GM18907 (cell line): ENCODE measurements at regions not wholly inside any gene's neighbourhood (a gene's known extent, or its start where the extent isn't known, plus 50 kb on each side); places are given as distances from the start of the nearest gene placed in this dataset.
"Not testable (repeated sequence)": the region's sequence is repeated elsewhere in the genome, so short reads cannot be mapped to it uniquely, and the experiment has no call there.

ENCODE experiments used
- ATAC-seq: cut with Tn5 transposase; IDR thresholded peaks from one replicate; pipeline ENCODE4 v1.9.1; 2021; ENCODE audit warnings: mild to moderate bottlenecking, moderate library complexity; ENCODE audit not compliant: unreplicated experiment

DNA sequence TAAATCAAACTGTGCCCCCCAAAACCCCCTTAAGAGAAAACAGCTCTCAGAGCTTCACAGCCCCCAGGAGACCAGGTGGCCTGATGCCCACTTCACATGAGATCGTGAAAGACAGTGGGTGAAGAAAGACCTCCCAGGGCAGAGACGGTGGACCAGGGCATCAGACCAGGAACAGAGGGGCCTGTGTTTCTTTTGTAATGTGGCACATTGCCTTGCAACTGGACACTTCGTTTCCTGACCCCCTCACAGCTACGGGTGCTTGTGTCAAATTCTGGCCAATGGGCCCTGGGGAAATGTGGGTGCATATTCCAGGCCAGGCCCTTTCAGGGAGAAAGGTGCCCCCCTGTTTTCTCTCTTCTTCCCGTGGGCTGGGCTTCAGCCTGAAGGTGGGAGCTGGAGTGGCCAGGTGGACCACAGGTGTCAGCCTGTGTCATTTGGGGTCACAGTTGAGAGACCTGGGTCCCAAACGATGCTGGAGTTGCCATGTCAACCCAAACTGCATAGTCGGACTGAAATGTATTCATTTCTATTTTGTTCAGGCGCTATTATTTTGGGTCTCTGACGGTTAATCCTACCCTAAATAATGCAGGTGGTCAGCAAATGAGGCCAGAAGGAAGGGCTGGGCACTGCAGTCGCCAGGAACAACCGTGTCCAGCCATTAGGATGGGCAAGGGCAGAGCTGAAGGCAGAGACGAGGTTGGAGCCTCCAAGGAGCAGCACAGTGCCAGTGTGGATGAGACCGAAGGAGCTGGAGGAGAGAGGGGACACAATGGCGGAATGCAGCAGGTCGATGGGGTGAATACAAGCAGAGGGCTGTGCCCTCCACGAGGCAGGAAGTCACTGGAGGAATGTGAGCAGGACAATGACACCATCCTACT, 338.2 kb downstream of the EIPR1 start:
- ATAC-seq = no peak

DNA sequence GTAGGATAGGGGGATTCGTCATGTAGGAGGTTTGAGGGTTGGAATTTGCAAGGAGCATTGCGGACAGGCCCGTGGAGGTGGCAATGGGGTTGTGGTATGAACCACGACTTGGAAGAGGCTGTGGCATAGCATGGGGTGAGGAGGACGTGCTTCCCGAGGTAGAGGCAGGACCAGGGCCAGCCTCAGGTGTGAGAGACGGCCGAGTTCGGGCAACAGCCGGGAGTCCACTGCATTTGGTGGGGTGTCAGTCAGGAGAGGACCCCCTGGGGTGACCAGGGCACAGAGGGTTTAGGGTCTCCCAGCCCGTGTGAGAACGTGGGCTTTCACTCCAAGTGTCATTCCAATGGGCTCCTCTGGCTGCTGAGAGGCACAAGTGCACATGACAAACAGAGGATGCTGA, 339.0 kb downstream of the EIPR1 start:
- ATAC-seq = no peak

DNA sequence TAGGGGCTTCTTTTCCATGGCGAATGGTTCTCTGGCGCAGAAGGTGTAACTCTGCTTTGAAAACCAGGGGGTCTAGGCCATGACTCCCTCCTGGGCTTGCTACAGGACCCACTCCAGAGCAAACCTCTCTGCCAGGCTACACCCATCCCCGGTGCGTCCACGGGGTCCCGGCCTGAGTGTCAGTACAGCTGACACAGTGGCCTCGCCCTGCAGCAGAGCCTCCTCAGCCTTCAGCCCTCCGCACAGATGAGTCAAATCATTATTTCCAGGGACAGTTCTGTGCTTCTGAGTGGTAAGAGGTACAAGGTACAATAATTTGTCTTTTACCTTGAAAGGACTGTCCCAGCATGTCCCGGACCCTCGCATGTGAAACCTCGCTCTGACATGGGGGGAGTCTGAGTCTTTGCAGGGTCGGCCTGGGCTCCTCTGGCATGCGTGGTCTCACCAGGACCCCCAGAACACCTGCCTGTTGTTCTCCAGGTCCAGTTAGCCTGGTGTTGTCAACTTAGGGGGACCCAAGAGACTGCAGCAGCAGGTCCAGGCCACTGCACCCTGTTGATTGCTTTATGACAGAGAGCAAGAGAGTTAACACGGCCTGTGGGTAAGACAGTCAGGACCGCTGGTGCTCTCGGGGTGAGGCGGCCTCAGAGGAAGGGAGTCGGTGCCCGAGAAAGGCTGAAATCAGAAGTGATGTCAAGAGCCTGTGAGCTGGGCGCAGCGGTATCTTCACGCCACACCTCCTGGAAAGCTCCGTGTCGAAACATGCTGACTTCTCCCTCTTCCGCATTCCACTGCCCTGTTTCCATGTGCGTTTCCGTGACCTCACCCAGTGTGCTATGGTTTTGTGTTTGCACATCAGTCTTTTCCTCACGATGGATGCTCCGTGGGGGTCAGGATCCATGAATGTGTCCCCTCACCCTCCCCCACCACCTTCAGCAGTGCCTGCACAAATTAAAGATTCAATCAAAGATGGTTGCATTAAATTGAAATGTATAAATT, 340.1 kb downstream of the EIPR1 start:
- ATAC-seq = no peak

DNA sequence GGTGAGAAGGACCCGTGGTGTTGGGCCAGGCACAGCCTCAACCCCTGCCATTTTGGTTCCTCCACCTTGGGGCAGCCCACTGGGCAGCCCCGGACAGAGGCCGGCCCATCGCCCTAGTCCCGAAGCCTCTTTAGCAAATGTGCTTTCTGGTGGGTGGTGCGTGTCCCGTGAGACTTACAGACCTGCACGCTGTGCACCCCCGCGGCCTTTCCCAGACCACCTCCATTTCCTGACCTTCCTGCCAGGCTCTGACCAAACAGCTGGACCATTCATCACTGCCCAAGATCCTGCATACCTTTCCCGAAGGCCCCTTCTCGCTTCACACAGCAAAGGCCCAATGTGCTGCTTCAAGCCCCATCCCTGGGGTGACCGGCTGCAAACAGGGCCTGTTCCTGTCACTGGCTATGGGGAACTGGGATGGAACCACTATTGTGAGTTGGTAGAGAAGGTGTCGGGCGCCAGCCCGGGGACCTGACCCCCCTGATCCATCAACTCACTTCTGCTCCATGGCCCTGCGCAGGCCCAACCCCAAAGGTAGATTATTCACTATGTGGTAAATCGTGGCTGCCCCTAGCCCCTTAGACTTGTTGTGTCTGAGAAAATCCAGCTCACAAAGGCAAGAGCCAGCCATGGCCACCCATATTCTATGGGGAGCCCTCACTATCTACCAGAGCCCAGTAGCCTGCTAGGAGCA, 341.0 kb downstream of the EIPR1 start:
- no peak for ATAC-seq

DNA sequence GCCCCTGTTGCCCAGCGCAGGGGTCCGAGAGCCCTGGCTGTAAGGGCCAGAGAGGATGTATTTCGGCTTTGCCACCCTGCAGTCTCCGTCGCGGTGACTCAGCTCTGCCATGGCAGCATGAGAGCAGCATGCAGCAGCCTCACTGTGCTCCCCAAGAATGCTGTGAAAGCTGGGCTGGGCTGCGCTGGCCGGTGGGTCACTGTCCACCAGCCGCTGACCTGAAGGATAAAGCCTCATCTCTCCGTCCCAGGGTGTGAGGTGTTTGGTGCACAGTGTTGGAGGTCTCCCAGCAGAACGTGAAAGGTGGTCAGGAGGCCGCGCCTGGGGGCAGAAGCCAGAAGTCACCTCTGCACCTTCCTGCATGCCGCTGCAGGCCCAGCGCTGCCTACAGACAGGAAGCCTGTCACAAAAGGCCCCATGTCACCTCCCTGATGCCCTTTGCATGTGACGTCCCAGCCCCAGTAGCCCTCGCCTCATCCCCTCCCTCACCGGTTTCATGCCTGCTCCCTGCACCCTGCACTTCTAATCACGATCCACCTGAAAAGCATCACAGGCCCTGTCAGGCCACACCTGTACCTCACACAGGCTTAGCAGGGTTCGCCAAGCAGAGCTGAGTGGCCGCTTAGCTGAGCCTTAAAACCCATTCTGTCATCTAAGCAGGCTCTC, 342.1 kb downstream of the EIPR1 start:
- no peak for ATAC-seq

DNA sequence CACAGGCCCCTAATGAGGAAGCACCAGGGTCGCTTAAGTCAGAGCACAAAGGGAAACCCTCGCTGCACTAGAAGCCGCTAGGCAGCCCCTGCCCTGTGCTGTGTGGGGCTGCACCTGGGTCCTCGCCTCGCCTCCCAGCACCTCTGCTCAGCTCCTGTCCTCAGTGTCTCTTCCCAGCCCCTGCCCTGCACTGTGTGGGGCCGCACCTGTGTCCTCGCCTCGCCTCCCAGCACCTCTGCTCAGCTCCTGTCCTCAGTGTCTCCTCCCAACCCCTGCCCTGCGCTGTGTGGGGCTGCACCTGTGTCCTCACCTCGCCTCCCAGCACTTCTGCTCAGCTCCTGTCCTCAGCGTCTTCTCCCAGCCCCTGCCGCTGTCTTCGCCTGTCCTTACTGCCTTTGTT, 342.8 kb downstream of the EIPR1 start:
- no peak for ATAC-seq

DNA sequence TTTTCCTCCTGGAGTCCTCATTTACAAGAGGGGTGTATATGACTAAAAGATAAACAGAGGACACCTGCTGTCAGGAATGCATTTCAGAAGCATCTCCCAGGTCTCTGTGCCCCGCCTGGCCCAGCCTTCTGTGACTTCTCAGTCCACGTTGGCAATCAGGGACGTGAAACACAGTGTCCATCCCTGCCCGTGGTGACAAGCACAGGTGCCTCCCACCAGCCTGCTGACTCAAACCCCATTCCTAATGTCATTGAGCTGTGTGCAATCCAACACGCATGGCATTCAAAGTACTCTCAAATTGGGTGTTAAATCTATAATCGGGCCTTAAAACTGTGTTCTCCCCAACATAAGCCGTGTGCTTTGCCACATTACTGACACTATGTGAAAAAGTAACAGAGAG, 343.2 kb downstream of the EIPR1 start:
- ATAC-seq = no peak

DNA sequence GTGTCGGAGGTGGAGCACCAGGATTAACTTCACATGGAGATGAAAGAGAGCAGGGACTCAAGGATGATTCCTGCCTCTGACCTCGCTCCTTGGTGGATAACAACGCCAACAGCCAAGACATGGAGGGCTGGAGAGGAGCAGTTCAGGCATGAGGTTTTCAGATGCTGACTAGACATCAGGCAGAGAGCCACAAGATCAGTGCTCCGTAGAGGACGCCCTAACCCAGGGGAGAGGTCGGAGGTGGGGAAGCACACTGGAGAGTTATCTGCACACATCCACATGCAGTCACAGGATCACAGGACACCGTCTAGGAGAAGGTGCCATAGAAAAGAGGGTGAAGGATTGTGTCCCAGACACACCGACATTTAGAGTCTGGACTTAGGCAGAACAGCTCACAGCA, 344.3 kb downstream of the EIPR1 start:
- no peak for ATAC-seq

DNA sequence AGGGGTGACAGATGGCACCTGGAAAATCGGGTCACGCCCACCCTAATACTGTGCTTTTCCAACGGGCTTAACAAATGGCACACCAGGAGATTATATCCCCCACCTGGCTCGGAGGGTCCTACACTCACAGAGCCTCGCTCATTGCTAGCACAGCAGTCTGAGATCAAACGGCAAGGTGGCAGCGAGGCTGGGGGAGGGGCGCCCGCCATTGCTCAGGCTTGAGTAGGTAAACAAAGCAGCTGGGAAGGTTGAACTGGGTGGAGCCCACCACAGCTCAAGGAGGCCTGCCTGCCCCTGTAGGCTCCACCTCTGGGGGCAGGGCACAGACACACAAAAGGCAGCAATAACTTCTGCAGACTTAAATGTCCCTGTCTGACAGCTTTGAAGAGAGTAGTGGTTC, 346.8 kb downstream of the EIPR1 start:
- ATAC-seq = not testable (repeated sequence)

DNA sequence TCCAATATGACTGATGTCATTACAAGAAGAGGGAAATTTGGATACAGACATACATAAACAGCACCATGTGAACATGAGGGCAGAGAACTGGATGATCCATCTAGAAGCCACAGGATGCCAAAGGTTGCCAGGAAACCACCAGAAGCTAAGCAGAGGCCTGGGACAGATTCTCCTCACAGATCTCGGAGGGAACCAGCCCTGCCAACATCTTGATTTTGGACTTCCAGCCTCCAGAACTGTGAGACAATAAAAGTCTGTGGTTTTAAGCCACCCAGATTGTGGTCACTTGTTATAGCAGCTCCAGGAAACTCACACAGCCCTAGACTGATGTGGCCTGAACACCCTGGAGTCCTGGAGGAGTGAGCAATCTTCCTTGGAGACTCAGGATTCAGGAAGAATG, 351.6 kb downstream of the EIPR1 start:
- no peak for ATAC-seq

DNA sequence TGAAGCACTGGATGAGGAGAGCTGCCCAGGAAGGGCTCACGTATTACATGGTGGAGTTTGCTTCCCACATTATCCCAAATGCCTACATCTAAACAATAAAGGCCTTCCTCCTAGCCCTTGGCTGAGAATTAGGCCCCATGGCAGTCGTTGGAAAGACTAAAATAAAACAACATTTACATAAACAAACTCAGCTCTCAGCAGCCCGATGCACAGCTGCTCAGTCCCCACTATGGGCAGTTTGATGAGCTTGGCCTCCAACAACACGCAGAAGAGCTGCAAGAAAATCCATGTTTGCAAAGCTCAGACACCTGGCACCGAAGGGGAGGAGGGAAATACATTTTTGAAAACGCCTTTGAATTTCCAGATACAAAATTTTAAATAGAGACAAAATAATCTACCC, 352.4 kb downstream of the EIPR1 start:
- no peak for ATAC-seq

DNA sequence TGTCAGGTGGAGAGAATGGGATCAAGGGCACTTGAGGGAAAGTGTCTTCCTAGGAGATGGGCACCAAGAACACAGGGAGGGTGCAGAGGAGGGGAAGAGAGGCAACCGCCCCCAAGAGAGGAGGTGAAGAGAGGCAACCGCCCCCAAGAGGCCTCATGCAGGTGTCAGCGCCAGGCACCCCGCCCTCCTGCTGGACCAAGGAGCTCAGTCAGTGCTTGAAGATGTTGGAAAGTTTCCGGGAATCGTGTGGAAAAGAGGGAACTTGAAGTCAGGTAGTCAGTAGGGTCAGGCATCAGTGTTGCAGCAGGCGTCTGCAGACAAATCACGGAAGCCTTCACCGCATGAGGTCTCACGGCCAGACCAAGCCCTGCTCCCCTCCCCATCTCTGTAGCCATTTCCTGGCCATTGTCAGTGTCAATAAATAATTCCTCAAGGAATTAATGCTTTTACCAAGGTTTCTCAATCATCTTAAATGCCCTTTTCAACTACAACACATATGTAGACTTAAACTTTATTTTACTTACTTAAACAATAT, 353.1 kb downstream of the EIPR1 start:
- ATAC-seq = no peak

DNA sequence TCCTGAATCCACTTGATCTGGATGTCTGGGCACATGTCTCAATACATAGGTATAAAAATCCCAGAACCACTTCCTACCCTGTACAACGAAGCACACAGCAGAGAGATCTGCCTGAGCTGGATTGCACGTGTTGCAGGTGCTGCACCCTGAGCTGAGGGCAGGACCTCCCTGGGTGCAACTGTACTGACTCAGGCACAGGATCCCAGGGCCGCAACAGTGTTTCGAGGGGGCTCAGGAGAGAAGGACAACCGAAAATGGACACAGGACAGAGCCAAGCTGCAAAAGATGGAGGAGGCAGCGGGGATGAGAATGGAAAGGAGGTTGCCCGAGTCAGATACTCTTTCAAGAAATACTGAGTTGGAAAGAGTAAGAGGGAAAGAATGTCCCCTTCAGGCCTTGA, 354.1 kb downstream of the EIPR1 start:
- no peak for ATAC-seq

DNA sequence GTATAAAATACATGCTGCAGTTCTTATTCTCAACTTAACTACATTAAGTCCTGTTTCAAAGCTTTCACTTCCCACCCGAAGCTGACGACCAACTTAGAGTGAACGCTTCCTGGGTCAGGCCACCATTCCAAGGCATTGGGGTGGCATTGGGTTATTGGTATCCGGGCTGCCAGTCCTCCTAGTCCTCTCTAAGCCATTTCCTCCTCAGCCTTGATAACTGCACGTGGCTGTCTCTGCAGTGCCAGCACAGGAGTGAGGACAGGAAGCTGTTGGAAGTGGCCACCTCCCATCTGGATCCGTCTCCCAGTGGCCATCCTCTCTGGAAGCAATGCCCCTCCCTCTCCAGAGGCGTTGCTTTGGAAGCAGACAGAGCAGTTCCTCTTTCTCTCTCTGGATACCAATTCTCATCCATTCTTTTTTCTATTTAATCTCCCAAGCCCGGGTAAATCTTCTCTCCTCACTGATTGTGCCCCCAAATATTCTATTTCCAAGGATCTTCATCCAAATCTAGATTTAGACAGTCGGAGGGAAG, 354.7 kb downstream of the EIPR1 start:
- no peak for ATAC-seq

DNA sequence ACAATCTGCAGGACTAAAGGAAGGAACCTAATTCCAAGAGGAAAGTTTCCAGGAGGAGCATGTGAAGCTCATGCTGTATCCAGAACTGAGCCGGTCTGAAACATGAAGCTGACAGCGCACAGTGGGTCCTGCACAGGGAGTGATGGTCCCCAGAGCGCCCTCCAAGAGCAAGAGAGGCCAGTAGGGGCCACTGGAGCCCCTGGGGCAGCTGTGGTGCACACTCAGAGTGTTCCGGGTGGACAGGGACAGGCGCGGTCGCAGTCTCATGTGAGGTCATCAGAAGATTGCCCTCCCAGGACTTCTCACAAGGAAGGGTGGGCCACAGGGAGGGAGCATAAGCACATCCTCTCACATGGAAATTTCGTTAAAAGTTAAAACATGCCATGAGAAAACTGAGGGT, 355.9 kb downstream of the EIPR1 start:
- ATAC-seq = no peak

DNA sequence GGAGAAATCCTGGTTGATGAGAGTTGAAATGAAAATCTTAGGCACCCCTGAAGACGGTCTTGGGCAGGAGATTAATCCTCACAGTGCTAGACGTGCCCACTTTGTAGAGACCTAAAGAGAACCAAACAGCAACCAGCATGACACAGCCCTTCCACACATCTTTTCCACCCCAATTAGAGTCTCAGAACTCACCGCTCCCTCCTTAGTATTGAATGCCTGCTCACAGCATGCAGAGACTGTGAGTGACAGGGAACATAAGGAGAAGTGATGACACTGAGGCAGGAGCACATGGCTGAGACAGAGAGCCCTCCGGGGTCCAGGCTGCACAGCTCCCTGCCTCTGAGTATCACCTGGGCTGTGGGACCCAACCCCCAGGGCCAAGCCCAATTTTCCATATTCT, 367.6 kb downstream of the EIPR1 start:
- ATAC-seq = no peak

DNA sequence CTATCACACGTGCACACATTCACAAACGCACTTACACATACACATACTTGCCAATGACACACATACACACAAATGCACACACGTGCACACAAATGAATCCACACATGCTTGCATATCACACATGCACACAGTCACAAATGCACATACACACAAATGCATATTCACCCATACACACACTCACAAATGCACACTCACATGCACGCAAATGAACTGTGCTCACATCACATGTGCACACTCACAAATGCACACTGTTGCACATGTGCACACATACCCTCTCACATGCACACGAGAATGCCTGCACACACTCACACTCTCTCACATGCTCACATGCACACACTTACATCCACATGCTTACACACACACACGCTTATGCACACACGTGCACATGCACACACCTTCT, 368.1 kb downstream of the EIPR1 start:
- no peak for ATAC-seq

DNA sequence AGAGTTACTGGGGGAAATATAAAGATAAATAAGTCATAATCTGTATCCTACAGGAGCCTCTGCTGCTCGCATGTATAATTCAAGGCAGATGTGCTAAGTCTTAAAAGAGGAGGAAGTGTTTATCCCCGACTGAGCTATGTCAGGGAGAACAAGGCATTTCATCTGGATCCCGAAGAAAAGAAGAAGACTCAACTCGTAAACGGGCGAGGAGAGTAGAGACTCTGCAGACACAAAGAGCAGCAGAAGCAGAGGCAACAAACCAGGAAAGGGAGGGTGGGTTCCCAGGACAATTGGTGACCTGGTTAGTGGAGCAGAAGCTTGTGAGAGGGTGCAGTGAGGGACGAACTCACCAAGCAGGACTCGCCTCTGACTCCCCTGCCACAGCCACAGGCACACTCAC, 368.6 kb downstream of the EIPR1 start:
- no peak for ATAC-seq

DNA sequence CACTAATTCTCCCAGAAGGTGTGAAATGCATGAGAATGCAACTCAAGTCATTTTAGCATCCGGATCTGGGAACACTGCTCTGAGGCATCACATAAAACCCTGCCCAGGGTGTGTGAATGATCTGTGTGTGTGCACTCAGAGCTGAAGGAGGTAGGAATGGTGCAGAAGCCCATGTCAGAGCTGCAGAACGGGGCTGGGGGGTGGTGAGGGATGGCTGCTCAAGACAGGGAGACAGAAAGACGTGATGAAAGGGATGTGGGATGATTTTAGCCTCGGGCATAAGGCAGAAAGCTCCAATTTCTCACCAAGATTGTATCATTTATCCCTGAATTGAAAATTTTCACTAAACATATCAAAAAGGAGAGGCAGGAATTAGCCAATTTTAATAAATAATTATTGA, 369.1 kb downstream of the EIPR1 start:
- ATAC-seq = no peak

DNA sequence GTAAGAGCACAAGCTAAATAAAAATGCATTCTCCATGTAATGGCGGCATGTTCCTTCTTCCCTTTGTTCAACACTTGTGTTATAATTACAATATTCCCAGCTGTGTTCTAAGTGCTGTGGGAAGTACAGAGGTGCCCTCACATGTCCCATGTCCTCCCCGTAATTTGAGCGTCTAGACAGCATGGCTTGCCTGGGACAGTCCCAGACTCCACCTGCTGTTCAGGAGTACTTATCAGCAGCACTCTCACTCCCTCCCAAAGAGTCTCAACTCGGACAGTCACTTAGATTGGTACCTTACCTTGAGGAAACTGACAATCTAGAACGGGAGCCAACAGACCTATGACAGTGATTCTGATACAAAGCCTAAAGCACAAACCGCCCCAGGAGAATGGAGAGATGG, 370.5 kb downstream of the EIPR1 start:
- no peak for ATAC-seq
